WTC11 (cell line): ENCODE measurements at regions not wholly inside any gene's neighbourhood (a gene's known extent, or its start where the extent isn't known, plus 50 kb on each side); places are given as distances from the start of the nearest gene placed in this dataset.

Experiments used
- ATAC-seq: fragments of 200-7000 bp; cut with Tn5 transposase; 2 replicates; pipeline ENCODE4 v1.10.0; 2021; ENCODE audit warnings: mild to moderate bottlenecking, moderate library complexity
- CTCF ChIA-PET: fragments of 300-600 bp; sonication (Branson Sonifier 250); formaldehyde crosslinking; loops from one replicate; lab custom pipeline; 2021; ENCODE audit warnings: antibody characterized with exemption; lab: Charles Lee
- POLR2A ChIA-PET: fragments of 350-600 bp; sonication (Branson Sonifier 250); formaldehyde crosslinking; loops from one replicate; lab custom pipeline; 2021; ENCODE audit warnings: antibody characterized with exemption; lab: Charles Lee
- DNase-seq: peaks from one replicate; pipeline ENCODE4 v3.0.0; 2021; ENCODE audit warnings: low spot score
- H3K27ac Mint-ChIP-seq: 2 replicates; pipeline ENCODE4 v1.8.0; 2021; ENCODE audit warnings: mixed read lengths
- H3K27me3 Mint-ChIP-seq: 2 replicates; pipeline ENCODE4 v1.8.0; 2021; ENCODE audit warnings: low read depth, mild to moderate bottlenecking, moderate library complexity, mixed read lengths
- H3K36me3 Mint-ChIP-seq: 2 replicates; pipeline ENCODE4 v1.8.0; 2021; ENCODE audit warnings: mixed read lengths
- H3K4me1 Mint-ChIP-seq: 2 replicates; pipeline ENCODE4 v1.8.0; 2022; ENCODE audit warnings: mixed read lengths
- H3K4me3 Mint-ChIP-seq: 2 replicates; pipeline ENCODE4 v1.8.0; 2021; ENCODE audit warnings: mild to moderate bottlenecking, moderate library complexity, mixed read lengths
- H3K9me3 Mint-ChIP-seq: 2 replicates; pipeline ENCODE4 v1.8.0; 2021; ENCODE audit warnings: mixed read lengths
- ETV6 ChIP-seq: sonication (generic); formaldehyde crosslinking; IDR thresholded peaks from 2 replicates; pipeline ENCODE4 v1.8.1; 2022; ENCODE audit warnings: mild to moderate bottlenecking, missing genetic modification reagents
- NR3C1 ChIP-seq: sonication (generic); formaldehyde crosslinking; conservative IDR thresholded peaks from 2 replicates; pipeline ENCODE4 v1.8.1; 2023; ENCODE audit warnings: low read depth, mild to moderate bottlenecking, missing genetic modification reagents
- PRRX2 ChIP-seq: fragments of 250-450 bp; sonication (Bioruptor Pico); IDR thresholded peaks from 2 replicates; pipeline ENCODE4 v1.8.0; 2021; ENCODE audit warnings: mild to moderate bottlenecking
- SP1 ChIP-seq: sonication (generic); formaldehyde crosslinking; conservative IDR thresholded peaks from 2 replicates; pipeline ENCODE4 v1.8.1; 2022; ENCODE audit warnings: missing genetic modification reagents
- ZNF263 ChIP-seq: sonication (generic); formaldehyde crosslinking; IDR thresholded peaks from 2 replicates; pipeline ENCODE4 v1.8.1; 2022; ENCODE audit warnings: low read depth, mild to moderate bottlenecking, moderate library complexity, missing genetic modification reagents
- ZNF317 ChIP-seq: sonication (generic); formaldehyde crosslinking; IDR thresholded peaks from 2 replicates; pipeline ENCODE4 v1.8.1; 2023; ENCODE audit warnings: low read depth, mild to moderate bottlenecking, moderate library complexity, missing genetic modification reagents, borderline replicate concordance
- ZNF416 ChIP-seq: fragments of 250-450 bp; sonication (Bioruptor Pico); IDR thresholded peaks from 2 replicates; pipeline ENCODE4 v1.9.0; 2021; ENCODE audit warnings: mild to moderate bottlenecking, inconsistent platforms
- ZNF423 ChIP-seq: fragments of 250-450 bp; sonication (Bioruptor Pico); IDR thresholded peaks from 2 replicates; pipeline ENCODE4 v2.1.2; 2022; ENCODE audit warnings: mild to moderate bottlenecking, moderate library complexity
- ZNF671 ChIP-seq: fragments of 250-450 bp; sonication (Bioruptor Pico); IDR thresholded peaks from 2 replicates; pipeline ENCODE4 v1.8.0; 2021; ENCODE audit warnings: mild to moderate bottlenecking
- TF ChIP-seq, protein P1 (sequence below): sonication (generic); formaldehyde crosslinking; IDR thresholded peaks from 2 replicates; pipeline ENCODE4 v1.8.0; 2022; ENCODE audit warnings: mild to moderate bottlenecking, missing genetic modification reagents
- TF ChIP-seq, protein P2 (sequence below): fragments of 200-600 bp; IDR thresholded peaks from 2 replicates; pipeline ENCODE4 v1.8.0; 2022; ENCODE audit warnings: antibody characterized with exemption
- TF ChIP-seq, protein P3 (sequence below): fragments of 250-450 bp; sonication (Bioruptor Pico); IDR thresholded peaks from 2 replicates; pipeline ENCODE4 v1.8.0; 2021; ENCODE audit warnings: mild to moderate bottlenecking
- TF ChIP-seq, protein P4 (sequence below): fragments of 250-450 bp; sonication (Bioruptor Pico); IDR thresholded peaks from 2 replicates; pipeline ENCODE4 v1.9.0; 2021; ENCODE audit warnings: mild to moderate bottlenecking, borderline replicate concordance
- TF ChIP-seq, protein P5 (sequence below): sonication (generic); formaldehyde crosslinking; IDR thresholded peaks from 2 replicates; pipeline ENCODE4 v1.8.1; 2022; ENCODE audit warnings: low read depth, mild to moderate bottlenecking, moderate library complexity, missing genetic modification reagents, borderline replicate concordance
- TF ChIP-seq, protein P6 (sequence below): sonication (generic); formaldehyde crosslinking; IDR thresholded peaks from 2 replicates; pipeline ENCODE4 v1.8.1; 2022; ENCODE audit warnings: missing genetic modification reagents, borderline replicate concordance
- TF ChIP-seq, protein P7 (sequence below): sonication (generic); formaldehyde crosslinking; IDR thresholded peaks from 2 replicates; pipeline ENCODE4 v1.8.1; 2022; ENCODE audit warnings: low read depth, missing genetic modification reagents, borderline replicate concordance
- TF ChIP-seq, protein P8 (sequence below): sonication (generic); formaldehyde crosslinking; IDR thresholded peaks from 2 replicates; pipeline ENCODE4 v1.8.0; 2022; ENCODE audit warnings: mild to moderate bottlenecking, missing genetic modification reagents
- TF ChIP-seq, protein P9 (sequence below): sonication (generic); formaldehyde crosslinking; IDR thresholded peaks from 2 replicates; pipeline ENCODE4 v1.8.1; 2023; ENCODE audit warnings: mild to moderate bottlenecking, missing genetic modification reagents

DNA sequence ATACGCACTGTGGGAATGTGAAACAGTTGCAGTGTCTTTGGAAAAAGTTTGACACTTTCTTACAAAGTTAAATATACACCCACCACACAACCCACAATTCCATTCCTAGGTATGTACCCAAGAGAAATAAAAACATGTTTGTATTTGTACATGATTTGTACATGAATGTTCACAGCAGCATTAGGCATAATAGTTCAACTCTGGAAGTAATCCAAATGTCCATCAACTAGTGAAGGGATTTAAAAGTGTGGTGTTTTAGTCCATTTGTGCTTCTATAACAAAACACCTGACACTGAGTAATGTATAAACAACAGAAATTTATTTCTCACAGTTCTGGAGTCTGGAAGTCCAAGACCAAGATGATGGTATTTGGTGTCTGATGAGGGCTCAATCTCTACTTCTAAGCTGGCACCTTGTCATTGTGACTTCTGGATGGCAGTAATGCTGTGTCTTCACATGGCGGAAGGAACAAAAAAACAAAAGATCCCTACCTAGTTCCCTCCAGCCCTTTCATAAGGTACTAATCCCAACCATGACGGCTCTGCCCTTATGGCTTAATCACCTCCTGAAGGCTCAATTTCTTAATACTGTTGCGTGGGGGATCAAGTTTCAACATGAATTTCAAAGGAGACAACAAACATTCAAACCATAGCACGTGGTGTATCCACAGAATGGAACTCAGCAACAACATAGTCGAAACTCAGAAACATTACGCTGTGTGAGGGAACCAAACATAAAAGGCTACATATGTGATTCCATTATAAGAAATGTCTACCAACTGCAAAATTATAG, 120.5 kb downstream of the AQP9 start:
- POLR2A ChIA-PET: no interaction called here
- Mint-ChIP-seq H3K27me3 (no peaks in the 10 kb centered on the region; the same call in none of the 2 replicates), H3K36me3 (peaks cover 24% of the 10 kb centered on the region), H3K9me3 (peaks cover 27% of the 10 kb centered on the region), H3K27ac (no peak overlapping the region), H3K4me1 (peaks cover 57% of the 10 kb centered on the region), H3K4me3 (no peak overlapping the region)
- ATAC-seq: no peak
- CTCF ChIA-PET: no interaction called here
- DNase-seq: no peak
- no peak for TF ChIP-seq ZNF263 (CRISPR knock-in tag)
- TF ChIP-seq, protein P1, sequence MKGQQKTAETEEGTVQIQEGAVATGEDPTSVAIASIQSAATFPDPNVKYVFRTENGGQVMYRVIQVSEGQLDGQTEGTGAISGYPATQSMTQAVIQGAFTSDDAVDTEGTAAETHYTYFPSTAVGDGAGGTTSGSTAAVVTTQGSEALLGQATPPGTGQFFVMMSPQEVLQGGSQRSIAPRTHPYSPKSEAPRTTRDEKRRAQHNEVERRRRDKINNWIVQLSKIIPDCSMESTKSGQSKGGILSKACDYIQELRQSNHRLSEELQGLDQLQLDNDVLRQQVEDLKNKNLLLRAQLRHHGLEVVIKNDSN: no peak
- TF ChIP-seq, protein P2, sequence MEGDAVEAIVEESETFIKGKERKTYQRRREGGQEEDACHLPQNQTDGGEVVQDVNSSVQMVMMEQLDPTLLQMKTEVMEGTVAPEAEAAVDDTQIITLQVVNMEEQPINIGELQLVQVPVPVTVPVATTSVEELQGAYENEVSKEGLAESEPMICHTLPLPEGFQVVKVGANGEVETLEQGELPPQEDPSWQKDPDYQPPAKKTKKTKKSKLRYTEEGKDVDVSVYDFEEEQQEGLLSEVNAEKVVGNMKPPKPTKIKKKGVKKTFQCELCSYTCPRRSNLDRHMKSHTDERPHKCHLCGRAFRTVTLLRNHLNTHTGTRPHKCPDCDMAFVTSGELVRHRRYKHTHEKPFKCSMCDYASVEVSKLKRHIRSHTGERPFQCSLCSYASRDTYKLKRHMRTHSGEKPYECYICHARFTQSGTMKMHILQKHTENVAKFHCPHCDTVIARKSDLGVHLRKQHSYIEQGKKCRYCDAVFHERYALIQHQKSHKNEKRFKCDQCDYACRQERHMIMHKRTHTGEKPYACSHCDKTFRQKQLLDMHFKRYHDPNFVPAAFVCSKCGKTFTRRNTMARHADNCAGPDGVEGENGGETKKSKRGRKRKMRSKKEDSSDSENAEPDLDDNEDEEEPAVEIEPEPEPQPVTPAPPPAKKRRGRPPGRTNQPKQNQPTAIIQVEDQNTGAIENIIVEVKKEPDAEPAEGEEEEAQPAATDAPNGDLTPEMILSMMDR: no peak
- no peak for TF ChIP-seq ZNF671
- TF ChIP-seq, protein P3, sequence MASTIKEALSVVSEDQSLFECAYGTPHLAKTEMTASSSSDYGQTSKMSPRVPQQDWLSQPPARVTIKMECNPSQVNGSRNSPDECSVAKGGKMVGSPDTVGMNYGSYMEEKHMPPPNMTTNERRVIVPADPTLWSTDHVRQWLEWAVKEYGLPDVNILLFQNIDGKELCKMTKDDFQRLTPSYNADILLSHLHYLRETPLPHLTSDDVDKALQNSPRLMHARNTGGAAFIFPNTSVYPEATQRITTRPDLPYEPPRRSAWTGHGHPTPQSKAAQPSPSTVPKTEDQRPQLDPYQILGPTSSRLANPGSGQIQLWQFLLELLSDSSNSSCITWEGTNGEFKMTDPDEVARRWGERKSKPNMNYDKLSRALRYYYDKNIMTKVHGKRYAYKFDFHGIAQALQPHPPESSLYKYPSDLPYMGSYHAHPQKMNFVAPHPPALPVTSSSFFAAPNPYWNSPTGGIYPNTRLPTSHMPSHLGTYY (CRISPR knock-in tag): no peak
- TF ChIP-seq, protein P4, sequence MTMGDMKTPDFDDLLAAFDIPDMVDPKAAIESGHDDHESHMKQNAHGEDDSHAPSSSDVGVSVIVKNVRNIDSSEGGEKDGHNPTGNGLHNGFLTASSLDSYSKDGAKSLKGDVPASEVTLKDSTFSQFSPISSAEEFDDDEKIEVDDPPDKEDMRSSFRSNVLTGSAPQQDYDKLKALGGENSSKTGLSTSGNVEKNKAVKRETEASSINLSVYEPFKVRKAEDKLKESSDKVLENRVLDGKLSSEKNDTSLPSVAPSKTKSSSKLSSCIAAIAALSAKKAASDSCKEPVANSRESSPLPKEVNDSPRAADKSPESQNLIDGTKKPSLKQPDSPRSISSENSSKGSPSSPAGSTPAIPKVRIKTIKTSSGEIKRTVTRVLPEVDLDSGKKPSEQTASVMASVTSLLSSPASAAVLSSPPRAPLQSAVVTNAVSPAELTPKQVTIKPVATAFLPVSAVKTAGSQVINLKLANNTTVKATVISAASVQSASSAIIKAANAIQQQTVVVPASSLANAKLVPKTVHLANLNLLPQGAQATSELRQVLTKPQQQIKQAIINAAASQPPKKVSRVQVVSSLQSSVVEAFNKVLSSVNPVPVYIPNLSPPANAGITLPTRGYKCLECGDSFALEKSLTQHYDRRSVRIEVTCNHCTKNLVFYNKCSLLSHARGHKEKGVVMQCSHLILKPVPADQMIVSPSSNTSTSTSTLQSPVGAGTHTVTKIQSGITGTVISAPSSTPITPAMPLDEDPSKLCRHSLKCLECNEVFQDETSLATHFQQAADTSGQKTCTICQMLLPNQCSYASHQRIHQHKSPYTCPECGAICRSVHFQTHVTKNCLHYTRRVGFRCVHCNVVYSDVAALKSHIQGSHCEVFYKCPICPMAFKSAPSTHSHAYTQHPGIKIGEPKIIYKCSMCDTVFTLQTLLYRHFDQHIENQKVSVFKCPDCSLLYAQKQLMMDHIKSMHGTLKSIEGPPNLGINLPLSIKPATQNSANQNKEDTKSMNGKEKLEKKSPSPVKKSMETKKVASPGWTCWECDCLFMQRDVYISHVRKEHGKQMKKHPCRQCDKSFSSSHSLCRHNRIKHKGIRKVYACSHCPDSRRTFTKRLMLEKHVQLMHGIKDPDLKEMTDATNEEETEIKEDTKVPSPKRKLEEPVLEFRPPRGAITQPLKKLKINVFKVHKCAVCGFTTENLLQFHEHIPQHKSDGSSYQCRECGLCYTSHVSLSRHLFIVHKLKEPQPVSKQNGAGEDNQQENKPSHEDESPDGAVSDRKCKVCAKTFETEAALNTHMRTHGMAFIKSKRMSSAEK (CRISPR knock-in tag): no peak
- no peak for TF ChIP-seq ZNF416 (CRISPR knock-in tag)
- no peak for TF ChIP-seq ZNF317 (CRISPR knock-in tag)

DNA sequence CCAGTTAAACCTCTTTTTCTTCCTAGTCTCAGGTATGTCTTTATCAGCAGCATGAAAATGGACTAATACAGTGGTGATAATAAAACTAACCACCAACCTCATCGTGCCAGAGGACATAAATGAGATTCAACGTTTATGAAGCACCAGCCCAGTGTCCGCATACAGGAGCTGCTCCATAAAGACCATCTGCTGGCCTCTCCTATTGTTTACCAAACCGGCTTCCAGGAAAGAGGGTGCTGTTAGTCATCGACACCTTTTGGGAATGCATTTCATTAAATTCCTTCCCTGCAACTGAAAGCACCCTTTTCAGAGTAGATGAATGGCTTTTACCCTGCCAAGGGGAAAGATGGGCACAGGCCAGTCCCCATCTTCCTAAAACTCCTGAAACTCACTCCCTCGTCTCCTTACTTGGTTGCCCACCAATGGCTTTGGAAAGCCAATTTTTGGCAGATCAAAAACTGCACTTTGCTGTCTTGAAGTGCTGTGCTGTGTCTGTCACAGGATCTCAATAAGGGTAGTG, 122.1 kb downstream of the AQP9 start:
- H3K4me3 Mint-ChIP-seq: peak overlapping the region; percentile 13; the same call in 1 of the 2 replicates
- CTCF ChIA-PET: no interaction called here
- DNase-seq: no peak
- H3K9me3 Mint-ChIP-seq: peaks cover 20% of the 10 kb centered on the region
- POLR2A ChIA-PET: no interaction called here
- peak overlapping the region; percentile 94 for H3K27ac Mint-ChIP-seq
- peaks cover 65% of the 10 kb centered on the region for H3K4me1 Mint-ChIP-seq
- peaks cover 15% of the 10 kb centered on the region for H3K36me3 Mint-ChIP-seq
- ATAC-seq: peak; percentile 82
- no peaks in the 10 kb centered on the region; the same call in none of the 2 replicates for H3K27me3 Mint-ChIP-seq
- no peak for TF ChIP-seq ZNF416 (CRISPR knock-in tag)
- no peak for TF ChIP-seq NR3C1 (CRISPR knock-in tag)
- 0 out of 2 replicates have a peak, but pooled peaks have one; percentile 30 for TF ChIP-seq ZNF423
- no peak for TF ChIP-seq SP1 (CRISPR knock-in tag)
- TF ChIP-seq PRRX2 (CRISPR knock-in tag): no peak
- TF ChIP-seq, protein P5, sequence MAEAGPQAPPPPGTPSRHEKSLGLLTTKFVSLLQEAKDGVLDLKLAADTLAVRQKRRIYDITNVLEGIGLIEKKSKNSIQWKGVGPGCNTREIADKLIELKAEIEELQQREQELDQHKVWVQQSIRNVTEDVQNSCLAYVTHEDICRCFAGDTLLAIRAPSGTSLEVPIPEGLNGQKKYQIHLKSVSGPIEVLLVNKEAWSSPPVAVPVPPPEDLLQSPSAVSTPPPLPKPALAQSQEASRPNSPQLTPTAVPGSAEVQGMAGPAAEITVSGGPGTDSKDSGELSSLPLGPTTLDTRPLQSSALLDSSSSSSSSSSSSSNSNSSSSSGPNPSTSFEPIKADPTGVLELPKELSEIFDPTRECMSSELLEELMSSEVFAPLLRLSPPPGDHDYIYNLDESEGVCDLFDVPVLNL: no peak
- 0 out of 2 replicates have a peak, but pooled peaks have one; percentile 50 for TF ChIP-seq ETV6 (CRISPR knock-in tag)
- TF ChIP-seq, protein P6, sequence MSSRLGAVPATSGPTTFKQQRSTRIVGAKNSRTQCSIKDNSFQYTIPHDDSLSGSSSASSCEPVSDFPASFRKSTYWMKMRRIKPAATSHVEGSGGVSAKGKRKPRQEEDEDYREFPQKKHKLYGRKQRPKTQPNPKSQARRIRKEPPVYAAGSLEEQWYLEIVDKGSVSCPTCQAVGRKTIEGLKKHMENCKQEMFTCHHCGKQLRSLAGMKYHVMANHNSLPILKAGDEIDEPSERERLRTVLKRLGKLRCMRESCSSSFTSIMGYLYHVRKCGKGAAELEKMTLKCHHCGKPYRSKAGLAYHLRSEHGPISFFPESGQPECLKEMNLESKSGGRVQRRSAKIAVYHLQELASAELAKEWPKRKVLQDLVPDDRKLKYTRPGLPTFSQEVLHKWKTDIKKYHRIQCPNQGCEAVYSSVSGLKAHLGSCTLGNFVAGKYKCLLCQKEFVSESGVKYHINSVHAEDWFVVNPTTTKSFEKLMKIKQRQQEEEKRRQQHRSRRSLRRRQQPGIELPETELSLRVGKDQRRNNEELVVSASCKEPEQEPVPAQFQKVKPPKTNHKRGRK (CRISPR knock-in tag): no peak
- TF ChIP-seq, protein P7, sequence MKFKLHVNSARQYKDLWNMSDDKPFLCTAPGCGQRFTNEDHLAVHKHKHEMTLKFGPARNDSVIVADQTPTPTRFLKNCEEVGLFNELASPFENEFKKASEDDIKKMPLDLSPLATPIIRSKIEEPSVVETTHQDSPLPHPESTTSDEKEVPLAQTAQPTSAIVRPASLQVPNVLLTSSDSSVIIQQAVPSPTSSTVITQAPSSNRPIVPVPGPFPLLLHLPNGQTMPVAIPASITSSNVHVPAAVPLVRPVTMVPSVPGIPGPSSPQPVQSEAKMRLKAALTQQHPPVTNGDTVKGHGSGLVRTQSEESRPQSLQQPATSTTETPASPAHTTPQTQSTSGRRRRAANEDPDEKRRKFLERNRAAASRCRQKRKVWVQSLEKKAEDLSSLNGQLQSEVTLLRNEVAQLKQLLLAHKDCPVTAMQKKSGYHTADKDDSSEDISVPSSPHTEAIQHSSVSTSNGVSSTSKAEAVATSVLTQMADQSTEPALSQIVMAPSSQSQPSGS (CRISPR knock-in tag): no peak
- TF ChIP-seq, protein P8, sequence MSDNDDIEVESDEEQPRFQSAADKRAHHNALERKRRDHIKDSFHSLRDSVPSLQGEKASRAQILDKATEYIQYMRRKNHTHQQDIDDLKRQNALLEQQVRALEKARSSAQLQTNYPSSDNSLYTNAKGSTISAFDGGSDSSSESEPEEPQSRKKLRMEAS (CRISPR knock-in tag): no peak
- TF ChIP-seq, protein P9, sequence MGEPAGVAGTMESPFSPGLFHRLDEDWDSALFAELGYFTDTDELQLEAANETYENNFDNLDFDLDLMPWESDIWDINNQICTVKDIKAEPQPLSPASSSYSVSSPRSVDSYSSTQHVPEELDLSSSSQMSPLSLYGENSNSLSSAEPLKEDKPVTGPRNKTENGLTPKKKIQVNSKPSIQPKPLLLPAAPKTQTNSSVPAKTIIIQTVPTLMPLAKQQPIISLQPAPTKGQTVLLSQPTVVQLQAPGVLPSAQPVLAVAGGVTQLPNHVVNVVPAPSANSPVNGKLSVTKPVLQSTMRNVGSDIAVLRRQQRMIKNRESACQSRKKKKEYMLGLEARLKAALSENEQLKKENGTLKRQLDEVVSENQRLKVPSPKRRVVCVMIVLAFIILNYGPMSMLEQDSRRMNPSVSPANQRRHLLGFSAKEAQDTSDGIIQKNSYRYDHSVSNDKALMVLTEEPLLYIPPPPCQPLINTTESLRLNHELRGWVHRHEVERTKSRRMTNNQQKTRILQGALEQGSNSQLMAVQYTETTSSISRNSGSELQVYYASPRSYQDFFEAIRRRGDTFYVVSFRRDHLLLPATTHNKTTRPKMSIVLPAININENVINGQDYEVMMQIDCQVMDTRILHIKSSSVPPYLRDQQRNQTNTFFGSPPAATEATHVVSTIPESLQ (CRISPR knock-in tag): no peak
